GM18505 (cell line): ENCODE measurements at regions not wholly inside any gene's neighbourhood (a gene's known extent, or its start where the extent isn't known, plus 50 kb on each side); places are given as distances from the start of the nearest gene placed in this dataset.
"Not testable (repeated sequence)": the region's sequence is repeated elsewhere in the genome, so short reads cannot be mapped to it uniquely, and the experiment has no call there.

Experiments
- ATAC-seq: cut with Tn5 transposase; IDR thresholded peaks from one replicate; pipeline ENCODE4 v1.9.1; 2021; ENCODE audit not compliant: unreplicated experiment
- POLR2A ChIP-seq: IDR thresholded peaks from 4 replicates; pipeline ENCODE4 v1.6.1; 2011; ENCODE audit warnings: borderline replicate concordance; ENCODE audit not compliant: insufficient read depth, insufficient read length; ENCODE audit errors: extremely low read depth

- TF ChIP-seq POLR2A = no peak
- no peak for ATAC-seq
These were observed 300.9 kb upstream of the MTPN start for GRCh38 chr7:136278057-136278456.

GRCh38 chr7:136275794-136276193, 298.6 kb upstream of the MTPN start:
- TF ChIP-seq POLR2A = no peak
- ATAC-seq = no peak

- no peak for TF ChIP-seq POLR2A
- no peak for ATAC-seq
These were observed 297.6 kb upstream of the MTPN start for GRCh38 chr7:136274636-136275345.

GRCh38 chr7:136272934-136273333, 295.8 kb upstream of the MTPN start:
- no peak for TF ChIP-seq POLR2A
- no peak for ATAC-seq

- ATAC-seq = no peak
- no peak for TF ChIP-seq POLR2A
These were observed 290.7 kb upstream of the MTPN start for GRCh38 chr7:136267822-136268221.

GRCh38 chr7:136266457-136266856, 289.3 kb upstream of the MTPN start:
- ATAC-seq = no peak
- TF ChIP-seq POLR2A = no peak

GRCh38 chr7:136264304-136264703, 287.1 kb upstream of the MTPN start:
- not testable (repeated sequence) for ATAC-seq

GRCh38 chr7:136263112-136263860, 286.1 kb upstream of the MTPN start:
- not testable (repeated sequence) for ATAC-seq

- ATAC-seq = not testable (repeated sequence)
These were observed 283.4 kb upstream of the MTPN start for GRCh38 chr7:136260591-136260990.

GRCh38 chr7:136259074-136259473, 281.9 kb upstream of the MTPN start:
- TF ChIP-seq POLR2A = no peak
- ATAC-seq = no peak

GRCh38 chr7:136256491-136256890, 279.3 kb upstream of the MTPN start:
- no peak for TF ChIP-seq POLR2A
- ATAC-seq = no peak

- no peak for ATAC-seq
- TF ChIP-seq POLR2A = no peak
These were observed 277.0 kb upstream of the MTPN start for GRCh38 chr7:136254148-136254547.

- no peak for TF ChIP-seq POLR2A
- ATAC-seq = no peak
These were observed 274.7 kb upstream of the MTPN start for GRCh38 chr7:136251826-136252225.

GRCh38 chr7:136247211-136247610, 270.1 kb upstream of the MTPN start:
- no peak for ATAC-seq
- TF ChIP-seq POLR2A = no peak
